ENCODE measurements at regions not wholly inside any gene's neighbourhood (a gene's known extent, or its start where the extent isn't known, plus 50 kb on each side); places are given as distances from the start of the nearest gene placed in this dataset.

DNA sequence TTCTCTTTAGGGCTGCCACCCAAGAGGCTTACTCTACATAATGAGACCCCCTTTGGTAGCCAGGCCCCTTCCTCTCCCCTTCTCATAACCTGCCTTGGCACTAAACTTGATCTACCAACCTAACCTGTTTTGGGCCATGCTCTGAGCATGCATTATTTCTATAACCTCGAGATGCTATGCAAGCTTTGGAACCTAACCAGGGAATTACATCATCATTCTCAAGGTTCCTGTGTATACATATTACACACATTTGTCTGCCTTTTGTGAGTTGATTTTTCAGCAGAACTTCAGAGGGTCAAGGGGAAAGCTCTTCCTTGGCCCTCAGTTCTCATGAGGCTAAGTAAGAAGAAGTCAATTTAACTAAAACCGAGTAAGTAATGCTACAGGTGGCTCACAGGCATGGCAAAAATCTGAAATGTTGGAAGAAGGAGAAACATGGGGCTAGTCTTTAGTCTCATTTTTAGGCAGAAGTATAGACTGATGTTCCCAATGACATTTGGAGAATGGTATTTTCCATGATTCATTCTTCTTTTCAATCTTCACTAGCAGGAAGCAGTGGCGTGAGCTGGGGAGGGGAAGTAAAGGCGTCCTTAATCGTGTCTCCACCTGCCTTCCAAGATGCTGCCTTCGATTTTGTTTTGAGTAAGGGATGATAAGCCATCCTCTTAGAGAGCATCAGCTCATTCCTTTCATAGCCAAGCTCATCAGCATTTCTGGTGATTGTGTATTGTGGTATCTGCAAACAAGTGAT lies 308.4 kb downstream of the ABCC12 start:
- Histone ChIP-seq H3K27ac (no peak overlapping the region), H3K4me3 (no peak overlapping the region), H3K4me1 (no peaks in the 10 kb centered on the region), H3K27me3 (no peaks in the 10 kb centered on the region), H3K36me3 (no peaks in the 10 kb centered on the region), H3K9me3 (no peaks in the 10 kb centered on the region)
- no peak for DNase-seq (ENCODE audit: low spot score in 2 of 2)
- TF ChIP-seq, protein P1, sequence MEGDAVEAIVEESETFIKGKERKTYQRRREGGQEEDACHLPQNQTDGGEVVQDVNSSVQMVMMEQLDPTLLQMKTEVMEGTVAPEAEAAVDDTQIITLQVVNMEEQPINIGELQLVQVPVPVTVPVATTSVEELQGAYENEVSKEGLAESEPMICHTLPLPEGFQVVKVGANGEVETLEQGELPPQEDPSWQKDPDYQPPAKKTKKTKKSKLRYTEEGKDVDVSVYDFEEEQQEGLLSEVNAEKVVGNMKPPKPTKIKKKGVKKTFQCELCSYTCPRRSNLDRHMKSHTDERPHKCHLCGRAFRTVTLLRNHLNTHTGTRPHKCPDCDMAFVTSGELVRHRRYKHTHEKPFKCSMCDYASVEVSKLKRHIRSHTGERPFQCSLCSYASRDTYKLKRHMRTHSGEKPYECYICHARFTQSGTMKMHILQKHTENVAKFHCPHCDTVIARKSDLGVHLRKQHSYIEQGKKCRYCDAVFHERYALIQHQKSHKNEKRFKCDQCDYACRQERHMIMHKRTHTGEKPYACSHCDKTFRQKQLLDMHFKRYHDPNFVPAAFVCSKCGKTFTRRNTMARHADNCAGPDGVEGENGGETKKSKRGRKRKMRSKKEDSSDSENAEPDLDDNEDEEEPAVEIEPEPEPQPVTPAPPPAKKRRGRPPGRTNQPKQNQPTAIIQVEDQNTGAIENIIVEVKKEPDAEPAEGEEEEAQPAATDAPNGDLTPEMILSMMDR (IDR thresholded peaks at IDR 0.05) = no peak
- intact Hi-C loops (cut with DNase I) = no loop called here

DNA sequence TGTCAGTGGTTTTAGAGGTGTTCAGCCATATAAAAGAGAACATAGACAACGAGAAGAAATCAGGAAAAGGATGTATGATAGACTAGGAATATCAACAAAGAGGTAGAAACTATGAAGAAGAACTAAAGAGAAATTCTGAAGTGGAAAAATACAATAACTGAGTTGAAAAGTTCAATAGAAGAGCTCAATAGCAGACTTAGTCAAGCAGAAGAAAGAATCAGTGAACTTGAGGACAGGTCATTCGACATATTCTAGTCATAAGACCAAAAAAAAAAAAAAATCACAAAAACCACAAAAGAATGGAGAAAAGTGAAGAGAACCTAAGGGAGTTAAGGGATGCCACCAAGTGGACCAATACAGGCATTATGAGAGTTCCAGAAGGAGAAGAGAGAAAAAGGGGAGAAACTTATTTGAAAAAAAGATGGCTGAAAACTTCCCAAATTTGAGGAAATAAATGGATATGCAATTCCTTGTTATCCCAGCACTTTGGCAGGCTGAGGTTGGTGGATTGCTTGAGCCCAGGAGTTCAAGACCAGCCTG lies 321.2 kb downstream of the ABCC12 start:
- Histone ChIP-seq H3K27me3 (no peaks in the 10 kb centered on the region), H3K4me3 (no peak overlapping the region), H3K36me3 (no peaks in the 10 kb centered on the region), H3K27ac (no peak overlapping the region), H3K4me1 (no peaks in the 10 kb centered on the region), H3K9me3 (peaks cover 0 to 21% of the 10 kb centered on the region in 2 donors)
- no peak for DNase-seq (ENCODE audit: low spot score in 2 of 2)
- intact Hi-C loops (cut with DNase I) = no loop called here
- TF ChIP-seq, protein P1 (IDR thresholded peaks at IDR 0.05) = no peak

DNA sequence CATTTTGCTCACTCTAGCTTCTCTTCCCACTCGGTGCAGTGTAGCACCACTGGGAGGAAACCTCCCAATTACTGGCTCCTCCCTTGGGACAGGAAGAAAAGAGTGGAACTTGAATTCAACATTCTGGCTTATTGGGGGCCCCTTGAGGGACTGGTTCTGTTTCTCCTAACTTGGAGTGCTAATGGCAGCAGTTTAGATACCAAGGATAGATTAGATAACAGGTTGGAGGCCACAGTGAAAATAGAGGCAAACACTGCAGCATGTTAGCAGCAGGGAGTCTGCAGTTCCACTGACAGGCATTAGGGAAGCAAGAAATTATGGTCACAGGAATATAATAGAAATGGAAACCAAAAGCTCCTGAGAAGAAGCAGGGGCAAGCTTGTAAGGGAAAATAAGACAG lies 322.0 kb downstream of the ABCC12 start:
- Histone ChIP-seq H3K4me1 (no peaks in the 10 kb centered on the region), H3K9me3 (peaks cover 0 to 21% of the 10 kb centered on the region in 2 donors), H3K36me3 (no peaks in the 10 kb centered on the region), H3K27ac (no peak overlapping the region), H3K27me3 (no peaks in the 10 kb centered on the region), H3K4me3 (no peak overlapping the region)
- intact Hi-C loops (cut with DNase I) = no loop called here
- TF ChIP-seq, protein P1 (IDR thresholded peaks at IDR 0.05) = no peak
- no peak for DNase-seq (ENCODE audit: low spot score in 2 of 2)

DNA sequence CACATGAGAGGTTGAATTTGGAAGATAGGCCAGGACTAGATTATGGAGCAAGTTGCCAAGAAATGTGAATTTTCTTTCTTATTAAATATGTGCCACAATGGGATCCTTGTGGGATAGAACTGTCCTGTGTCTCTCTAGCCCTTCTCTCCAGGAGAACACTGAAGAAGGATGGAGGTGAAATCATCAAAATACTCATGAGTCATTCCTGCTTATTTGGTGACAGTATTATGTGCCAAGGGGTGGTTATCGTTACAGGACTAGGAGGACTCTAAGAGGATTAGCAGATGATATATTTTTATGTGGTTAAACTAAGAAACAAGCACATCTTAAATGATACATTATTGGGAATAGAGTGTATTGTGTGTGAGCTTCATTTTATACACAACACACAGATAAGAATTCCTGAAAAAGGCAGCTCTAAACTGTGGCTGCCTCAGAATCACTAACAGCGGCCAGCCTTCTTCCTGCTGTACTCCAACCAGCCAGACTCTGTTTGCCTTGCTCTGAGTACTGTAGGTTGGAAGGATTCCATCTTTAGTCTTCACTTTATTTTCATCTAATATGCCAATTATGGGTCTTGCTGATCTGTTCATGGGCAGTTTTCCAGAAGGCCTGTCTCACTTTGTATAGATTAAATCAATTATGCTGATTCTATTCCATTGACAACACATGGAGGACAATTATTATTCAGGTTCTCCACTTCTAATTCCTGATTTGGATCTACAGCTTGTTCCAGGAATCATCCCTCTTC lies 325.8 kb downstream of the ABCC12 start:
- no peaks in the 10 kb centered on the region for H3K27me3 ChIP-seq
- H3K36me3 ChIP-seq = no peaks in the 10 kb centered on the region
- H3K27ac ChIP-seq = no peak overlapping the region
- intact Hi-C loops (cut with DNase I) = no loop called here
- H3K4me1 ChIP-seq = no peaks in the 10 kb centered on the region
- DNase-seq (ENCODE audit: low spot score in 2 of 2) = no peak
- peaks cover 0 to 20% of the 10 kb centered on the region in 2 donors for H3K9me3 ChIP-seq
- TF ChIP-seq, protein P1 (IDR thresholded peaks at IDR 0.05) = no peak
- H3K4me3 ChIP-seq = no peak overlapping the region

DNA sequence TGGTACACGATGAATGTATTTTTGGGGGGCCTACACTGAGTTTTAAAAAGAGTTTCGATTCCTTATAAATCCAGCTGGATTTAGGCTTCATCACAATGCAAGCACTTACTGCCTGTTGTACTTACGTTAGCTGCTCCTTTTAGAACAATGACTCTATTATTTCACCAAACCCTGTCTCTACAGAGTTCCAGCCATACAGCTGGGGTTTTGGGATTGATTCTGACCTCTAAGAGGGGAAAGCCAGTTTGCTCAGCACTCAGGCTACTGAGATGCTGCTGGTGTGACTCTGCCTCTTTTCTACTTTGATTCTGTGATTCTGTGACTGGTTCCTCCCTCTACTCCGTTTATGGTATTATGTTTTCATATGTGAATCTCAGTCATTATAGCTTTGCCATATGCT lies 329.7 kb downstream of the ABCC12 start:
- H3K27me3 ChIP-seq = no peaks in the 10 kb centered on the region
- no peaks in the 10 kb centered on the region for H3K36me3 ChIP-seq
- H3K27ac ChIP-seq = no peak overlapping the region
- no peaks in the 10 kb centered on the region for H3K4me1 ChIP-seq
- TF ChIP-seq, protein P1 (IDR thresholded peaks at IDR 0.05) = no peak
- intact Hi-C loops (cut with DNase I) = no loop called here
- H3K9me3 ChIP-seq = peaks cover 0 to 6% of the 10 kb centered on the region in 2 donors
- no peak overlapping the region for H3K4me3 ChIP-seq
- DNase-seq (ENCODE audit: low spot score in 2 of 2) = no peak

Measured in ascending aorta (tissue), 2 donors.